Neutrophil (primary cell): ENCODE measurements at regions not wholly inside any gene's neighbourhood (a gene's known extent, or its start where the extent isn't known, plus 50 kb on each side); places are given as distances from the start of the nearest gene placed in this dataset.
"Not testable (repeated sequence)": the region's sequence is repeated elsewhere in the genome, so short reads cannot be mapped to it uniquely, and the experiment has no call there.

Source experiments
- H3K27ac ChIP-seq: fragments of 200-600 bp; sonication (generic); 2 replicates; pipeline ENCODE4 v1.5.1; 2016; ENCODE audit warnings: mild to moderate bottlenecking, moderate library complexity
- H3K27me3 ChIP-seq: fragments of 200-600 bp; sonication (generic); 2 replicates; pipeline ENCODE4 v1.6.0; 2016; ENCODE audit warnings: mild to moderate bottlenecking
- H3K36me3 ChIP-seq: fragments of 200-600 bp; sonication (generic); 2 replicates; pipeline ENCODE4 v1.5.1; 2017
- H3K4me1 ChIP-seq, 2 experiments: fragments of 200-600 bp in 1 of 2; sonication (generic) in 1 of 2; 1 replicate in 1 of 2; 2 replicates in 1 of 2; pipeline versions ENCODE4 v1.5.1 to v1.6.1; 2013 to 2016; ENCODE audit warnings: low read depth in 1 of 2, low read length in 1 of 2, mild to moderate bottlenecking in 1 of 2, moderate library complexity in 1 of 2; ENCODE audit not compliant: control insufficient read depth in 1 of 2, insufficient read depth in 1 of 2
- H3K4me3 ChIP-seq, 2 experiments: fragments of 200-600 bp in 1 of 2; sonication (generic) in 1 of 2; 1 replicate in 1 of 2; 2 replicates in 1 of 2; pipeline ENCODE4 v1.5.1; 2013 to 2016; ENCODE audit warnings: low read depth in 1 of 2, low read length in 1 of 2, mild to moderate bottlenecking in 1 of 2, moderate library complexity in 1 of 2
- H3K9me3 ChIP-seq: fragments of 200-600 bp; sonication (generic); 2 replicates; pipeline ENCODE4 v1.5.1; 2016
- CTCF ChIP-seq: fragments of 200-600 bp; sonication (generic); IDR thresholded peaks from 2 replicates; pipeline ENCODE4 v1.5.1; 2016; ENCODE audit warnings: antibody characterized with exemption

DNA sequence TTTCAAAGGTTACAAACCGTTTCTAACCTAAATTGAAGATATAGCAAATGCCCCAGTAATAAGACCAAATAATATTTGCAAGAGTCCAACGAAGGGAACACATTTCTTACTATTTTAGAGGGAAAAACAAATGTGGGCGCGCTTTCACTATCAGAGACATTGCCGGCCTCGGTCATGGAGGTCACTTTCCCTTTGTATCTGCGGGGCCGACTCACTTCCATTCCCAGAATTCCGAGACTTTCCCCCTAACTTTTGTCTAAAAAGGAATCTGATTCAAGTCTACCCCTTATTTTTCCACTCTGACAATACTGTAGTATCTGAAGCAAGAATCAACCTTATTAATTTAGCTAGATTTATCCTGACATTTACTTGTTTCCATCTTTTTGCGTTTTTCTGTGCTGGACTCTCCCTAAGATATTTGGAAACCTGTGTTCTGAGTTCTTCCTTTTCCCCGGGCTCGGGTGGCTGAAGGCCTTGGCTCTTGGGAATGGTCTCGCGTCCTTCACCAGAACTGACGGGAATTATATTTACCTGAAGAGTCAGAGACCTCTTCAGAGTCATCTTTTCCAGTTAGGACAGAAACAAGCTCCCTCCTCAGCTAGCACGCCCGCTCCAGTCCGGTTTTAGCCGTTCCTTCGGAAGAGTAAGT, 71.8 kb upstream of the ZNF184 start:
- Histone ChIP-seq H3K27me3 (peaks cover 99% of the 10 kb centered on the region), H3K4me1 (no peaks in the 10 kb centered on the region), H3K36me3 (no peaks in the 10 kb centered on the region), H3K27ac (no peak overlapping the region), H3K4me3 (no peak overlapping the region), H3K9me3 (no peaks in the 10 kb centered on the region)
- TF ChIP-seq CTCF: no peak

DNA sequence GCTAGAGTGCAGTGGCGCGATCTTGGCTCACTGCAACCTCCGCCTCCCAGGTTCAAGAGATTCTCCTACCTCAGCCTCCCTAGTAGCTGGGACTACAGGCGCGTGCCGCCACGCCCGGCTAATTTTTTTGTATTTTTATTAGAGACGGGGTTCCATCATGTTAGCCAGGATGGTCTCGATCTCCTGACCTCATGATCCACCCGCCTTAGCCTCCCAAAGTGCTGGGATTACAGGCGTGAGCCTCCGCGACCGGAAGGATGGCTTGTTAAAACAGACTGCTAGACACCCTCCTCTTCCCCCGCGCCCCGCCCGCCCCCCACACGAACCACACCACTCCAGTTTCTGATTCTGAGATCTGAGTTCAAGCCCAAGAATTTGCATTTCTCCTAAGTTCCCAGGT, 71.2 kb upstream of the ZNF184 start:
- peaks cover 99% of the 10 kb centered on the region for H3K27me3 ChIP-seq
- H3K36me3 ChIP-seq, H3K4me3 ChIP-seq, H3K27ac ChIP-seq, H3K9me3 ChIP-seq, H3K4me1 ChIP-seq: not testable (repeated sequence)

DNA sequence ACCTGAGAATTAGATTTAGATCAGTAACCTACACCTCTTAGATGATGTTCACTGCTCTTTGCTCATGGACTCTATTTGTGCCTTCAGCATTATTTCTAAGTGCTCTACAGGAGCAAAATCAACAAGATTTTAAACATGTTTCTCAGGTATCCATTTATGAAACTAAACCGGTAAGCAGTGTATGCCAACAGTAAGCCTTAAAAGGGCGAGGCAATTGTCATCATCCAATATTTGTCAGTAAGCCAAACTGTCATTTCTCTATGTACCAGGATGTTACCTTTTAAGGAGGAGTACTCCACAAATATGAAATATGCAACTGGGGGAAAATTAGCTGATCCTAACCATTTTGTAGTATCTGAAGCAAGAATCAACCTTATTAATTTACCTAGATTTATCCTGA, 69.6 kb upstream of the ZNF184 start:
- Histone ChIP-seq H3K9me3 (no peaks in the 10 kb centered on the region), H3K27me3 (peaks cover 99% of the 10 kb centered on the region), H3K4me3 (no peak overlapping the region), H3K4me1 (no peaks in the 10 kb centered on the region), H3K27ac (no peak overlapping the region), H3K36me3 (no peaks in the 10 kb centered on the region)
- no peak for TF ChIP-seq CTCF

DNA sequence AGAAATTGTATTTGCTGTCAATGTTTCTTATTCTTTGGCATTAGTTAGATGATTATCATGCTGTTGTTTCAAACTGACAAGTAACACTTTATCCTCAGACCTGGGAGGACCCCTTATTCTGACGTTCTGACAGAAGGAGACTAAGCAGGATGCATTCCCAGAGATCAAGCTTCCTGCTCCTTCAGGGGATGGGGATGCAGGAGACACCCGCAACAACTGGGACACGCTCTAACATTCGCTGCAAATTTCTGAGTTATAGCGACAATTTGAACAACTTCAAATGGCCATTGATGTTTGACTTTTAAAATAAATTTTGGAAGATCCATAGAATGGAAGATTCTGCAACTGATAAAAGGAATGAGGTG, 69.0 kb upstream of the ZNF184 start:
- Histone ChIP-seq H3K27me3 (peaks cover 99% of the 10 kb centered on the region), H3K27ac (no peak overlapping the region), H3K9me3 (no peaks in the 10 kb centered on the region), H3K4me1 (no peaks in the 10 kb centered on the region), H3K4me3 (no peak overlapping the region), H3K36me3 (no peaks in the 10 kb centered on the region)
- no peak for TF ChIP-seq CTCF

DNA sequence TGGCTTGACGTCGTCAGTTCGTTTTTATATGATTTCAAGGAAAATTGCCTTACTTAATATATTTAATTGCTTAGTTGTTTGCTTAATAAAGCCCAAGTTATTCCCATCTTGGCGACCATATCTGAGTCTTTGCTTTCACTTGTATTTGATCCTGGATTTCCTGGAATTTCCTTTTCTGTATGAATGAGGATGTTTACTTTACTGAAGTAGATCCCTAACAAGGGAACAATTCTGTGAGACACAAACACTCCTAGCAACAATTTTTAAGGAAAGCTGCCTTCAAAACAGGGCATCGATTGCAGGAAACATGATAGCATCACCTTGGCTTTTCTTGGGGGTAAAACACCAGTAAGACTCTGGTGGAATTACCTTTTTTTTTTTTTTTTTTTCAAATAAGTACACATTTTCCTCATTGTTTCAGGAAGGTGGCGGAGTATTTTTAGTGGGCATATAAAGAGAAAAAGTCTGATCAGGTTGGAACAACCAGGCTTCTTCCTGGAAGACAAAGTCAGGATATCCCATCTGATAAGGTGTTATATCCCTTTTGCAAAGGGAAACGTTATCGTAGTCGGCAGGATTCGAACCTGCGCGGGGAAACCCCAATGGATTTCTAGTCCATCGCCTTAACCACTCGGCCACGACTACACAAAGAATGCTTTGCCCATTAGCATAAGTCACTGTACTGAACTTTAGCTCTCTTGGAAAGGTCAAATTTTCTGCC, 68.5 kb upstream of the ZNF184 start:
- Histone ChIP-seq H3K27me3 (peaks cover 99% of the 10 kb centered on the region), H3K4me1 (no peaks in the 10 kb centered on the region), H3K27ac (no peak overlapping the region), H3K36me3 (no peaks in the 10 kb centered on the region), H3K4me3 (no peak overlapping the region), H3K9me3 (no peaks in the 10 kb centered on the region)
- no peak for TF ChIP-seq CTCF

DNA sequence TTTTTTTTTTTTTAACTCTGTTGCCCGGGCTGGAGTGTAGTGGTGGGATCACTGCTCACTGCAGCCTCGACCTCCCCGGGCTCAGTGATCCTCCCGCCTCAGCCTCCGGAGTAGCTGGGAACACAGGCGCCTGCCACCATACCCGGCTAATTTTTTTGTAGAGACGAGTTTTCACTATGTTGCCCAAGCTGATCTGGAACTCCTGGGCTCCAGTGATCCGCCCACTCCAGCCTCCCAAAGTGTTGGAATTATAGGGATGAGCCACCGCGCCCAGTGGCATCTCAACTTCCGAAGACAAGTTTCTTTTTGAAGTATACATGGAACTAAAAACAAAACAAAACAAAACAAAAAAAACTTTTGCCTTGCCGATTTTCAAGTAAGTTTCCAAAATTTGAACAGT, 66.6 kb upstream of the ZNF184 start:
- H3K9me3 ChIP-seq: no peaks in the 10 kb centered on the region
- H3K4me1 ChIP-seq: no peaks in the 10 kb centered on the region
- no peak overlapping the region for H3K27ac ChIP-seq
- H3K36me3 ChIP-seq: no peaks in the 10 kb centered on the region
- no peak for TF ChIP-seq CTCF
- peaks cover 97% of the 10 kb centered on the region for H3K27me3 ChIP-seq
- H3K4me3 ChIP-seq: no peak overlapping the region
